PC-3 (cell line): ENCODE measurements at regions not wholly inside any gene's neighbourhood (a gene's known extent, or its start where the extent isn't known, plus 50 kb on each side); places are given as distances from the start of the nearest gene placed in this dataset.

Experiments
- ATAC-seq: fragments of 200-7000 bp; cut with Tn5 transposase; 2 replicates; pipeline ENCODE4 v1.9.1; 2020; ENCODE audit warnings: mild to moderate bottlenecking, moderate library complexity
- BruUV-seq: library from RNA; stranded (reverse); fragments of 400-500 nt; replicated peaks from 2 replicates; lab custom pipeline; 2021; lab: Mats Ljungman, UMichigan
- CTCF ChIA-PET: fragments of 300-600 bp; sonication (Branson Sonifier 250); formaldehyde crosslinking; loops from one replicate; lab custom pipeline; 2022; ENCODE audit warnings: antibody characterized with exemption; lab: Charles Lee
- POLR2A ChIA-PET: fragments of 300-600 bp; sonication (Branson Sonifier 250); formaldehyde crosslinking; loops from one replicate; lab custom pipeline; 2022; ENCODE audit warnings: antibody characterized with exemption; ENCODE audit not compliant: unreplicated experiment; lab: Charles Lee
- DNase-seq: peaks from one replicate; pipeline ENCODE4 v3.0.0-alpha.2; 2015
- H2AFZ ChIP-seq: fragments of 300-600 bp; sonication (generic); 2 replicates; pipeline ENCODE4 v1.6.0; 2016; ENCODE audit warnings: antibody characterized with exemption, low read length
- H3F3A ChIP-seq: fragments of 300-600 bp; sonication (generic); one replicate; pipeline ENCODE4 v1.6.0; 2017; ENCODE audit warnings: antibody characterized with exemption, low read length, control low read depth, mild to moderate bottlenecking; ENCODE audit not compliant: unreplicated experiment
- H3K27ac ChIP-seq: fragments of 300-600 bp; sonication (generic); 2 replicates; pipeline ENCODE4 v1.5.1; 2016; ENCODE audit warnings: mild to moderate bottlenecking, low read length
- H3K27me3 ChIP-seq: fragments of 300-600 bp; sonication (generic); 2 replicates; pipeline ENCODE4 v1.6.1; 2016; ENCODE audit warnings: low read length, mixed read lengths
- H3K36me3 ChIP-seq: fragments of 300-600 bp; sonication (generic); 2 replicates; pipeline ENCODE4 v1.6.1; 2016; ENCODE audit warnings: low read depth, mixed run types, low read length, mixed read lengths
- H3K4me1 ChIP-seq: fragments of 300-600 bp; sonication (generic); 2 replicates; pipeline ENCODE4 v1.5.1; 2016; ENCODE audit warnings: low read length; ENCODE audit not compliant: insufficient read depth
- H3K4me2 ChIP-seq: fragments of 300-600 bp; sonication (generic); 2 replicates; pipeline ENCODE4 v1.6.0; 2016; ENCODE audit warnings: low read length
- H3K4me3 ChIP-seq: fragments of 300-600 bp; sonication (generic); 2 replicates; pipeline ENCODE4 v1.5.1; 2016; ENCODE audit warnings: mild to moderate bottlenecking, low read length, mixed read lengths
- H3K79me2 ChIP-seq: fragments of 300-600 bp; sonication (generic); 2 replicates; pipeline ENCODE4 v1.6.1; 2017; ENCODE audit warnings: low read length, mixed read lengths
- H3K9ac ChIP-seq: fragments of 300-600 bp; sonication (generic); 2 replicates; pipeline ENCODE4 v1.6.0; 2016; ENCODE audit warnings: mild to moderate bottlenecking, low read length
- H3K9me2 ChIP-seq: fragments of 300-600 bp; sonication (generic); replicated peaks from 2 replicates; pipeline ENCODE4 v1.6.1; 2016; ENCODE audit warnings: mixed run types, low read length, mixed read lengths
- H3K9me3 ChIP-seq: fragments of 300-600 bp; sonication (generic); 2 replicates; pipeline ENCODE4 v1.6.1; 2016; ENCODE audit warnings: low read length, mixed read lengths
- H4K20me1 ChIP-seq: fragments of 300-600 bp; sonication (generic); 2 replicates; pipeline ENCODE4 v1.6.1; 2016; ENCODE audit warnings: low read length, mixed read lengths
- EZH2 ChIP-seq: fragments of 300-600 bp; sonication (generic); IDR thresholded peaks from one replicate; pipeline ENCODE4 v1.6.1; 2017; ENCODE audit warnings: antibody characterized with exemption, mild to moderate bottlenecking, low read length; ENCODE audit not compliant: unreplicated experiment
- EZH2phosphoT487 ChIP-seq: fragments of 300-600 bp; sonication (generic); IDR thresholded peaks from 2 replicates; pipeline ENCODE4 v1.6.1; 2018; ENCODE audit warnings: mild to moderate bottlenecking, antibody characterized with exemption, low read length, borderline replicate concordance
- intact Hi-C: fragments of 100-400 bp; cut with micrococcal nuclease; formaldehyde crosslinking; loops from 2 replicates; pipeline ENCODE4 v1.9.0; 2023
- TF ChIP-seq, protein P1 (sequence below): fragments of 300-600 bp; sonication (generic); conservative IDR thresholded peaks from 2 replicates; pipeline ENCODE4 v1.5.1; 2017; ENCODE audit warnings: antibody characterized with exemption, low read depth, mild to moderate bottlenecking, low read length

- POLR2A ChIA-PET, result no interaction called here
- Histone ChIP-seq H3K4me2 (no peak overlapping the region), H3F3A (no peaks in the 10 kb centered on the region), H3K36me3 (no peaks in the 10 kb centered on the region), H3K4me3 (no peak overlapping the region), H3K27me3 (peaks cover 35% of the 10 kb centered on the region), H3K79me2 (no peaks in the 10 kb centered on the region), H3K9me2 (no peaks in the 10 kb centered on the region), H4K20me1 (no peaks in the 10 kb centered on the region), H3K27ac (no peak overlapping the region), H3K4me1 (no peaks in the 10 kb centered on the region), H3K9me3 (no peaks in the 10 kb centered on the region), H2AFZ (no peak overlapping the region), H3K9ac (no peak overlapping the region)
- DNase-seq (no peak), ATAC-seq (no peak)
- CTCF ChIA-PET, result no interaction called here
- intact Hi-C loops, result no loop called here
- BruUV-seq, result no TSS peak
- no peak for TF ChIP-seq EZH2phosphoT487
- TF ChIP-seq EZH2, result no peak
- TF ChIP-seq, protein P1, sequence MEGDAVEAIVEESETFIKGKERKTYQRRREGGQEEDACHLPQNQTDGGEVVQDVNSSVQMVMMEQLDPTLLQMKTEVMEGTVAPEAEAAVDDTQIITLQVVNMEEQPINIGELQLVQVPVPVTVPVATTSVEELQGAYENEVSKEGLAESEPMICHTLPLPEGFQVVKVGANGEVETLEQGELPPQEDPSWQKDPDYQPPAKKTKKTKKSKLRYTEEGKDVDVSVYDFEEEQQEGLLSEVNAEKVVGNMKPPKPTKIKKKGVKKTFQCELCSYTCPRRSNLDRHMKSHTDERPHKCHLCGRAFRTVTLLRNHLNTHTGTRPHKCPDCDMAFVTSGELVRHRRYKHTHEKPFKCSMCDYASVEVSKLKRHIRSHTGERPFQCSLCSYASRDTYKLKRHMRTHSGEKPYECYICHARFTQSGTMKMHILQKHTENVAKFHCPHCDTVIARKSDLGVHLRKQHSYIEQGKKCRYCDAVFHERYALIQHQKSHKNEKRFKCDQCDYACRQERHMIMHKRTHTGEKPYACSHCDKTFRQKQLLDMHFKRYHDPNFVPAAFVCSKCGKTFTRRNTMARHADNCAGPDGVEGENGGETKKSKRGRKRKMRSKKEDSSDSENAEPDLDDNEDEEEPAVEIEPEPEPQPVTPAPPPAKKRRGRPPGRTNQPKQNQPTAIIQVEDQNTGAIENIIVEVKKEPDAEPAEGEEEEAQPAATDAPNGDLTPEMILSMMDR, result no peak
Measured at GRCh38 chr2:164213916-164214315, 407.4 kb downstream of the GRB14 start.

DNA sequence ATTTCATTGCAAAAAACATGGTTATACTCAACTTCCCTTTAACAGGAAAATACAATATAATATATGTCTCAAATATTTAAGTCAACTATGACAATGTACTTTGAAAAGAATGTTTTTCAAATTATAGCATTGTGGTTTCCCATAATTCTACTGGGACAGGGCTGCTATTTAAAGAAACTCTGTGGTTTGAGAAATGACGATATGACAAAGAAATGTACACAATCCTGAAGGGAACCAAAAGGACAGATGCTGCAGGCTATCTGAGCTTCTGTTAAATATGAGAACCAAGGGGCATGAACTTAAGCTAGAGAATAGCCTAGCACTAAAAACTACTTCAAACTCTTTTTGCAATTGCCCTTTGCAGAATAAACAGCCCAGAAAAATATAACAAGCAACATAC lies 415.9 kb downstream of the GRB14 start:
- TF ChIP-seq EZH2phosphoT487 (no peak), EZH2 (no peak)
- TF ChIP-seq, protein P1, result no peak
- intact Hi-C loops, result no loop called here
- no TSS peak for BruUV-seq
- no peak overlapping the region for H3K4me2 ChIP-seq
- no peaks in the 10 kb centered on the region for H3K36me3 ChIP-seq
- H3K4me1 ChIP-seq, result peaks cover 7% of the 10 kb centered on the region
- H3K79me2 ChIP-seq, result no peaks in the 10 kb centered on the region
- H3K9ac ChIP-seq, result no peak overlapping the region
- H3K9me2 ChIP-seq, result no peaks in the 10 kb centered on the region
- peak; percentile 66 for DNase-seq
- no peak overlapping the region for H2AFZ ChIP-seq
- H3K4me3 ChIP-seq, result no peak overlapping the region
- H3F3A ChIP-seq, result no peaks in the 10 kb centered on the region
- H3K9me3 ChIP-seq, result no peaks in the 10 kb centered on the region
- POLR2A ChIA-PET, result no interaction called here
- H3K27me3 ChIP-seq, result peaks cover 19% of the 10 kb centered on the region
- no peaks in the 10 kb centered on the region for H4K20me1 ChIP-seq
- no peak overlapping the region for H3K27ac ChIP-seq
- CTCF ChIA-PET, result no interaction called here
- peak; percentile 20; the same call in 1 of the 2 replicates for ATAC-seq

- Histone ChIP-seq H3K27ac (no peak overlapping the region), H3K27me3 (peaks cover 16% of the 10 kb centered on the region), H3K4me3 (no peak overlapping the region), H3K79me2 (no peaks in the 10 kb centered on the region), H3F3A (no peaks in the 10 kb centered on the region), H3K36me3 (no peaks in the 10 kb centered on the region), H3K9ac (no peak overlapping the region), H3K4me2 (no peak overlapping the region), H3K9me3 (no peaks in the 10 kb centered on the region), H3K9me2 (no peaks in the 10 kb centered on the region), H3K4me1 (peaks cover 7% of the 10 kb centered on the region), H4K20me1 (no peaks in the 10 kb centered on the region), H2AFZ (no peak overlapping the region)
- TF ChIP-seq EZH2phosphoT487 (no peak), EZH2 (no peak)
- TF ChIP-seq, protein P1, result no peak
- ChIA-PET POLR2A (no interaction called here), CTCF (no interaction called here)
- BruUV-seq, result no TSS peak
- intact Hi-C loops, result no loop called here
- ATAC-seq, result no peak
- DNase-seq, result no peak
Measured at GRCh38 chr2:164203131-164203530, 418.2 kb downstream of the GRB14 start.
